ENCODE measurements at regions not wholly inside any gene's neighbourhood (a gene's known extent, or its start where the extent isn't known, plus 50 kb on each side); places are given as distances from the start of the nearest gene placed in this dataset.
"Not testable (repeated sequence)": the region's sequence is repeated elsewhere in the genome, so short reads cannot be mapped to it uniquely, and the experiment has no call there.

DNA sequence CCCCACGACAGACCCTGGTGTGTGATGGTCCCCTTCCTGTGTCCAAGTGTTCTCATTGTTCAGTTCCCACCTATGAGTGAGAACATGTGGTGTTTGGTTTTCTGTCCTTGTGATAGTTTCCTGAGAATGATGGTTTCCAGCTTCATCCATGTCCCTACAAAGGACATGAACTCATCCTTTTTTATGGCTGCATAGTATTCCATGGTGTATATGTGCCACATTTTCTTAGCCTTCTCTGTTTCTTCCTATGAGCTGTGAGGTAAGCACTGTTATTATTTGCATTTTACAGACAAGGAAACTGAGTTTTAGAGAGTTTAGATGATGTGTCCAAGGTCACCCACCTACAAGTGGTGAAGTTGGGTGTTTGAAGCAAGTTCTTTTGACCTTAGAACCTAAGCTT, 51.1 kb upstream of the BNC1 start:
- not testable (repeated sequence) for DNase-seq

DNA sequence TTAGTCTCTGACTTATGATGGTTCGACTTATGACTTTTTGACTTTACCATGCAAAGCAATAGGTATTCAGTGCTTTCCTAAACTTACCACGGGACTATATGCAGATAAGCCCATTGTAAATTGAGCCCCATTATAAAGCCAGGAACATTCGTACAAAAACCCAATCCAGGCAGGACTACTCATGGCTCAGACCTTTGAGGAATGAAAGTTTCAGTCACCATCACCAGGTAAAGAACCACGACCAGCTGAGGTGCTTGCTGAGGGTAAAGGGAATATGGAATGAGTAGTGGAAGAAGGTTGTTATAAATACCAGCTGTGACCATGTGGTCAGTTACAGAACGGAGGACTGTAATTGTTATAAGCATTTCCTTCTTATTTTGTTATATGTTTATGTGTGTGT, 54.9 kb upstream of the BNC1 start:
- DNase-seq: no peak

DNA sequence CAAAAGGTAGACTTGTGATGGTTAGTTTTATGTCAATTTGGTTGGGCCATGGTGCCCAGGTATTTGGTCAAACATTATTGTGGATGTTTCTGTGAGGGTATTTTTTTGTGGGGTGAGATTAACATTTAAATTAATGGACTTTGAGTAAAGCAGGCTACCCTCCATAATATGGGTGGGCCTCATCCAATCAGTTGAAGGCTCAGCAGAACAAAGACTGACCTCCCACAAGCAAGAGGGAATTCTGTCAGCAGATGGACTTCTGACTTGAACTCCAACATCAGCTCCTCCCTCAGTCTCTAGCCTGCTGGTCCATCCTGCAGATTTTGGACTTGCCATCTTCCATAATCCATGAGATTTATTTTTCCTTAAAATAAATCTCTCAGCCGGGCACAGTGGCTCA, 55.6 kb upstream of the BNC1 start:
- DNase-seq: no peak

GRCh38 chr15:83346342-83346741, 61.9 kb upstream of the BNC1 start:
- no peak for DNase-seq

DNA sequence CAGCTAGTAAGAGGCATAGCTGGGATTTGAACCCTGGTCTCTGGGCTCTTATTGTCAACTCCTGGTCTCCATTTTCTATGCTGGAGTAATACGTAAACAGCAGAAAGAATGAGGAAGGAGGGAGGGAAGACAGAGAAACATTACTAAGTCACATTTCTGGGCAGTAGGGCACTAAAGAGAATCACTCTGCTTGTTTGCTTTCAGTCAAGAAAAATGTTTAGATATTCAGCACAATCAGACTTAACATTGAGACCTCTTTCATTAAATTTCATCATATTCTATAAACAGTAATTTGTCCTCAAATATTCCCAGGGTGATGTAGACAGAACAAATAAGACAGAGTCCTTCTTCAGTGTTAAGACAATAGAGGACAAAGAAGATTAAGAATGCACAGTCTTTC, 67.7 kb upstream of the BNC1 start:
- DNase-seq: no peak

DNA sequence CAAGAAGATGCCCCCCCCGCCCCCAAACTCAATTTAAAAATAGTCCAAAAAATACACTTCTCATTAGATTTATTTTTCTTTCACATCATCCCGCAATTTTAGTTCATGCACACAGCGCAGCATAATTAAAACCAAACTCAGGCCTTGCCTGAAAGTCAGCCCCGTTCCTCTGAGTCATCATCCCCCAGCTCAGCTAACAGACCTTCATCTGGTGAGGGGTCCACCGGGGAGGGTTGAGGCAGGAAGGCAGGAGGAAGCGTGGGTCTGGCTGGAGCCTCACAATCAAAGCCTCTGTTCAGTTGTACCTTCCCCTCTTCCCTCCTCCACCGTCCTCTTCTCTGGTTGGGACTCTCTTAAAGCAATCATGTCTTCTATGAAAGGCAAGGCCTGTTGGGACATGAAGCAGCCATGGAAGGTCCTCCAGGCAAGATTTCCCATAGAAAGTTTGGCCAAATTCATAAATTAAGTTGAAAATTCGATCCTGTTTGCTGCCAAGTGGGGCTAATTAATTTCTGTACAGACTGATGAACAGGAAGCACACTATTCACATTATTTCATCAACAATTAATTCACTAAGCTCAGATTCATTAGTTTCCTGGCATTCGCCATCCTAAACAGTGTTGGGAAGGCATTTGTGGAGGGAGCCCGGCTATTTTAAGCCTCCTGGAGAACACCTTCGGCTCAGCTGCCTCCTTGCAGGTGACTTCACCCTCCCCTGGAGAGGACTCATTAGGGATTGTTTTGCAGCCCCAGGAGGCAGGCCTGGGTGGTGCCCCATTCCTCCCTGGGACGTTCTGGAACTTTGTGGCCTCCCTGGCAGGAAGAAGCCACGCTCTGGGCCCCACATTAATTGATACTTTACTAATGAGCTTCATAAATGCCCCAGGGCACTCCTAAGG, 72.3 kb upstream of the BNC1 start:
- DNase-seq: no peak

GRCh38 chr15:83358972-83359564, 74.6 kb upstream of the BNC1 start:
- DNase-seq: no peak

- DNase-seq: no peak
Measured at GRCh38 chr15:83362706-83363105, 78.2 kb upstream of the BNC1 start.

DNA sequence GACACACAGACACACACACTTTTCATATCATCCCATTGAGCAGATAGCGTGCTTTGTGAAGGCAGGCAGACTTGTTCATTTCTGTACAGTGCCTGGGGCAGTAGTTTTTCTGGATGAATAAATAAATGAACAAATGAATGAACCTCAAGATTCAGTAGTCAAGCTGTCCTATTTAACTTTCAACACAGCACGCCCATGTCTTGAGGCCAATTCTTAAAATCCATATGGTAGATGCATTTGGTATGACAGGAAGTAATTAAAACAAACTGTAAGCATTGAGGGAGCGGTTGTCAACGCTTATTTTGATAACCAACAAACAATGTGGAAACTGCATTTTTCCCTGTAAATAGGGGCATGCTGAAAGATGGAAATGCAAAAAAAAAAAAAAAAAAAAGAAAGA, 80.0 kb upstream of the BNC1 start:
- no peak for DNase-seq

DNA sequence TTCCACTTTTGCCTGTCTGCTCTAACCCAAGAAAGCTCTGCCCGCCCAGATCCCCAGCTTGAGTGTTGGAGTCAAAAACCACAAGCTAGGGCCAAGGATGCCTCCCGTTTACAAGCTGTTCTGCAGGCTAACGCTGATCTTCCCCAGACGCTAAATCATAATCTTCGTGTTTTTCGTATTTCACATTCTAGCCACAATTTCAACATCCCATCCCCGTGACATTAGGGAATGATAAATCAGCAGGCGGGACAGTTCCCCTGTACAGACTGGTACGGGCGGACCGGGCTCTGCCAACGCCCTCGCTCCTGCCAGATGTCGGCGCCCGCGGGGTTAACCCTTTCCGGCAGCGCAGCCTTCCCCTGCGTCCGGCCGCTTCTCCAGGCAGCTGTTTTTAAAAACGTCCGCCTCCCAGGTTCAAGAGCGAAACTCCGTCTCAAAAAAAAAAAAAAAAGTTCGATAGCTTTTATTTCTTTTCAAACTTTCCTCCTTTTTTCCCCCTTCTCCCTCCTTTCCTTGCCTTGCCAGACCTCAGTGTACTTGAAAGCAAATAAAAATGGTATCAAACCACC, 81.0 kb upstream of the BNC1 start:
- DNase-seq: no peak

GRCh38 chr15:83372434-83372891, 74.7 kb upstream of the SH3GL3 start:
- no peak for DNase-seq

GRCh38 chr15:83378921-83379578, 68.1 kb upstream of the SH3GL3 start:
- no peak for DNase-seq

DNA sequence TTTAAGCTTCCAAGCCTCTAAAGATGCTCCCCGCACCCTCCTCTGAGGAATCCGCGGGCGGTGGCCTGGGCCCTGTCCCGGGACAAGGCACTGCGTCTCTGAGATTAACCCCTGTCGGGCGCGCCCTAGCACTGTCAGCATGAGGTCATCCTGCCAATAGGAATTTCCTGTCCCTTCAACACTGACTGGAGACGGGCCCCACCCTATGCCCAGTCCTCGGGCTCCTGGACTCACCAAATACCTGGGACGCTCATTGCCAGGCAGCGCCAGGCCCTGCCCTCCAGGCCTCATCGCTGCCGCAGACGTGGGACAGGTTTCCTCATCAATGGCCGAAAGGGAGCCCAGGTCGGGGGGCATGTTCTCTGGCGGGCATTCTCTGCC, 67.6 kb upstream of the SH3GL3 start:
- DNase-seq: no peak

DNA sequence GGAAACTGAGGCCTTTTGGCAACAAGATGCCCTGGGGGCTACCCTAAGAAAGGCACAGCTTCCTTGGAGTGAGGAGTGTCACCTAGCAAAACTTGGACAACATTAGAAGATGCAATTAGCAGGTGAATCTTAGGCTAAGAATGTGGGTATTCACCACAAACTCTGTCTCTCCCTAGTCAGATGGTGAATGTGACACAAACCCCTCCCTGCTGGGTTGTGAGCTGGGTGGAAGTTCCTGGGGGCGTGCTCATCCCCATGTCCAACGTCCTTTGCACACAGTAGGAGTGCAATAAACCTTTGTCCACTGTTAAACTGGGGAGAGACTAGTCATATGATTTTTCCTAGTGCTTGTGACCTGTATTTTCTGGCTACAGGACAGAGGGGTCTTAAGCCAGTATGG, 67.1 kb upstream of the SH3GL3 start:
- DNase-seq: no peak

DNA sequence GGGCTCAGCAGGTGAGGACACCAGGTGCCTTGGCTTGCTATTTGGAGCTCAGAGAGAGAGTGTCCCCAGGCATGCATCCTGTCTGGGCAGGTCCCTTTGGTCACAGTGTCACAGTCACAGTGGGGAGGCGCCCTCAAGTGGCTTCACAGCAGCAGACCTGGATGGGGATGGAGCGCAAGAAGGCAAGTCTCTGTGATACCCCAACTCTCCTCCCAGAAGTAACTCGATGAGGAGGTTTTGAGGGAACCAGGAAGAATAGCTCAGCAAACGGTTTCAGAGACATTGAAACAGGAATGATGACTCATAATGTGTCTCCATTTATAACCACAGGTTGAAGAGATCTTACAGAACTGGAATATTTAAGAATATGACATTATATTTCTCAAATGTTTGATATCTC, 66.5 kb upstream of the SH3GL3 start:
- peak in 1 of 2 experiments; percentile 1 for DNase-seq

DNA sequence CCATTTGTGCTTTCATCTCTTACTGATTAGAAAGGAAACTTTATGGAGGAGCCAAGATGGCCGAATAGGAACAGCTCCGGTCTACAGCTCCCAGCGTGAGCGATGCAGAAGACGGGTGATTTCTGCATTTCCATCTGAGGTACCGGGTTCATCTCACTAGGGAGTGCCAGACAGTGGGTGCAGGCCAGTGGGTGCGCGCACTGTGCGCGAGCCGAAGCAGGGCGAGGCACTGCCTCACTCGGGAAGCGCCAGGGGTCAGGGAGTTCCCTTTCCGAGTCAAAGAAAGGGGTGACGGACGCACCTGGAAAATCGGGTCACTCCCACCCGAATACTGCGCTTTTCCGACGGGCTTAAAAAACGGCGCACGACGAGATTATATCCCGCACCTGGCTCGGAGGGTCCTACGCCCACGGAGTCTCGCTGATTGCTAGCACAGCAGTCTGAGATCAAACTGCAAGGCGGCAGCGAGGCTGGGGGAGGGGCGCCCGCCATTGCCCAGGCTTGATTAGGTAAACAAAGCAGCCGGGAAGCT, 63.5 kb upstream of the SH3GL3 start:
- DNase-seq: not testable (repeated sequence)

DNA sequence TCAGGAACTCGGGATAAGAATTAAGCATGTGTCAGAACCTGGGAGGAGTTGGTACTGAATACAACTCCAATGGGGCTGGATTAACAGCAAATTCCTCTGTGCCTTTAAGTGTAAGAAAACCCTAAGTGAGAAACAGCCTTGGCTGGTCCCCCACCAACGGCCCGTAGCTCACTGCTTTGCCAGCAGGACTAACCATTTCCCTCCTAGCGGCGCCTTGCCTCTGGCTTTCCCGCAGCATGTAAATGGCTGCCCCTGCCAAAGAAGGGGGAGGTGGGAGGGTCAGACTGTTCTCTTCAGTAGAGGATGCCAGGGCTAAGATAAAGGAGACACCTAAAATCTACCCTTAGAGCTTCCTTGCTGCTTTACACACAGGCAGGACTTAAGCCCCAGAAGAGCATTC, 51.0 kb upstream of the SH3GL3 start:
- no peak for DNase-seq
